Sigmoid colon (tissue), 4 donors: ENCODE measurements at regions not wholly inside any gene's neighbourhood (a gene's known extent, or its start where the extent isn't known, plus 50 kb on each side); places are given as distances from the start of the nearest gene placed in this dataset.

ENCODE experiments used
- CTCF ChIP-seq, 4 experiments: fragments of 450-650 bp in 3 of 4; fragments of 200-600 bp in 1 of 4; IDR thresholded peaks; one replicate each; pipeline ENCODE4 v1.5.1; 2016 to 2019; ENCODE audit warnings: antibody characterized with exemption in 4 of 4, mild to moderate bottlenecking in 3 of 4, moderate library complexity in 2 of 4
- EP300 ChIP-seq, 4 donors: sonication (generic); formaldehyde crosslinking; IDR thresholded peaks; one replicate each; pipeline ENCODE4 v1.6.1; 2017; ENCODE audit warnings: antibody characterized with exemption in 4 of 4
- POLR2A ChIP-seq, 2 donors: fragments of 450-650 bp; IDR thresholded peaks; one replicate each; pipeline ENCODE4 v1.6.1; 2016; ENCODE audit warnings: antibody characterized with exemption in 2 of 2, mild to moderate bottlenecking in 2 of 2, moderate library complexity in 2 of 2
- POLR2AphosphoS5 ChIP-seq, 4 donors: sonication (generic); formaldehyde crosslinking; IDR thresholded peaks; one replicate each; pipeline ENCODE4 v1.6.1; 2017; ENCODE audit warnings: antibody characterized with exemption in 4 of 4

- no peak for TF ChIP-seq CTCF (IDR thresholded peaks at IDR 0.05)
- TF ChIP-seq POLR2A (IDR thresholded peaks at IDR 0.05): no peak
- TF ChIP-seq EP300 (IDR thresholded peaks at IDR 0.05): no peak
- TF ChIP-seq POLR2AphosphoS5 (IDR thresholded peaks at IDR 0.05): no peak
Observed at GRCh38 chr4:187271848-187272247, 548.2 kb upstream of the FAT1 start.
